ENCODE measurements at regions not wholly inside any gene's neighbourhood (a gene's known extent, or its start where the extent isn't known, plus 50 kb on each side); places are given as distances from the start of the nearest gene placed in this dataset.

- no peaks in the 10 kb centered on the region for H3K27me3 ChIP-seq (ENCODE audit: insufficient read depth, low read length)
- RAD21 ChIA-PET (ENCODE audit: low non-redundant PET in 1 of 2, low total read pairs in 2 of 2, uncharacterized antibody in 2 of 2, unreplicated experiment in 2 of 2): no interaction called here
- BruUV-seq (replicated peaks): no TSS peak
- ATAC-seq: no peak
- no peaks in the 10 kb centered on the region for H3K9me2 ChIP-seq (ENCODE audit: insufficient read depth)
- H4K20me1 ChIP-seq (ENCODE audit: insufficient read depth): no peaks in the 10 kb centered on the region
- CTCF ChIA-PET: no interaction called here
- H3K27ac ChIP-seq (ENCODE audit: low read depth, low read length): no peak overlapping the region
- no peaks in the 10 kb centered on the region for H3K79me2 ChIP-seq (ENCODE audit: insufficient read depth, low read length)
- no peak for DNase-seq (ENCODE audit: low read depth, low spot score)
- intact Hi-C loops (cut with micrococcal nuclease): no loop called here
- TF ChIP-seq, protein P1, sequence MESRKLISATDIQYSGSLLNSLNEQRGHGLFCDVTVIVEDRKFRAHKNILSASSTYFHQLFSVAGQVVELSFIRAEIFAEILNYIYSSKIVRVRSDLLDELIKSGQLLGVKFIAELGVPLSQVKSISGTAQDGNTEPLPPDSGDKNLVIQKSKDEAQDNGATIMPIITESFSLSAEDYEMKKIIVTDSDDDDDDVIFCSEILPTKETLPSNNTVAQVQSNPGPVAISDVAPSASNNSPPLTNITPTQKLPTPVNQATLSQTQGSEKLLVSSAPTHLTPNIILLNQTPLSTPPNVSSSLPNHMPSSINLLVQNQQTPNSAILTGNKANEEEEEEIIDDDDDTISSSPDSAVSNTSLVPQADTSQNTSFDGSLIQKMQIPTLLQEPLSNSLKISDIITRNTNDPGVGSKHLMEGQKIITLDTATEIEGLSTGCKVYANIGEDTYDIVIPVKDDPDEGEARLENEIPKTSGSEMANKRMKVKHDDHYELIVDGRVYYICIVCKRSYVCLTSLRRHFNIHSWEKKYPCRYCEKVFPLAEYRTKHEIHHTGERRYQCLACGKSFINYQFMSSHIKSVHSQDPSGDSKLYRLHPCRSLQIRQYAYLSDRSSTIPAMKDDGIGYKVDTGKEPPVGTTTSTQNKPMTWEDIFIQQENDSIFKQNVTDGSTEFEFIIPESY (IDR thresholded peaks at IDR 0.05; ENCODE audit: extremely low read depth, insufficient replicate concordance, low read length): no peak
- TF ChIP-seq POLR2A (IDR thresholded peaks at IDR 0.05; ENCODE audit: borderline replicate concordance, extremely low read depth, insufficient read depth, insufficient read length): no peak
- TF ChIP-seq POLR2AphosphoS5 (IDR thresholded peaks at IDR 0.05; ENCODE audit: low read depth, low read length): no peak
- no peaks in the 10 kb centered on the region for H3K36me3 ChIP-seq (ENCODE audit: control insufficient read depth in 1 of 2, insufficient read depth in 2 of 2, low read length in 2 of 2)
- H2AFZ ChIP-seq (ENCODE audit: low read depth, low read length, poor library complexity, severe bottlenecking): no peak overlapping the region
- peaks cover 19 to 26% of the 10 kb centered on the region in 2 experiments for H3K4me1 ChIP-seq (ENCODE audit: control insufficient read depth in 1 of 2, insufficient read depth in 2 of 2, low read length in 2 of 2)
- no peak overlapping the region for H3K4me3 ChIP-seq (replicated peaks in 1 of 2; ENCODE audit: low read depth in 1 of 2, low read length in 2 of 2)
- POLR2A ChIA-PET: no interaction called here
- H3K9me3 ChIP-seq (ENCODE audit: control insufficient read depth in 1 of 2, insufficient read depth in 1 of 2, low read depth in 1 of 2, low read length in 2 of 2): no peaks in the 10 kb centered on the region
- H3K4me2 ChIP-seq (ENCODE audit: low read length): no peak overlapping the region
- no peak overlapping the region for H3K9ac ChIP-seq (ENCODE audit: low read length)
These were observed 154.3 kb downstream of the GLUL start for GRCh38 chr1:182237329-182237728.

DNA sequence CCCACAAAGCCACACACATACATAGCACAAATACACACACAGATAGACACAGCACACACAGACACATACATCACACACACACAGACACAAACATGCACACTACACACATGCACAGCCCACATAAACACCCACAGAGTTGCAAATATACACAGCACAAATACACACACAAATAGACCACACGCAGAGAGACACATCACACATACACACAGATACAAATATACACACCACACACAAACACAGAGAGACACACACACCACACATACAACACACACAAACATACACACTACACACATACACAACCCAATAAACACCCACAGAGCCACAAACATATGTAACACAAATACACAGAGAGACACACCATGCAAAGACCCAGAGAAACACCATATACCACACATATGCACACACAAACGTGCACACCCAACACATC is 154.9 kb downstream of the GLUL start:
- H3K9me3 ChIP-seq (ENCODE audit: control insufficient read depth in 1 of 2, insufficient read depth in 1 of 2, low read depth in 1 of 2, low read length in 2 of 2): no peaks in the 10 kb centered on the region
- ATAC-seq (no peak; the same call in 1 of the 2 replicates), DNase-seq (ENCODE audit: low read depth, low spot score) (no peak)
- intact Hi-C loops (cut with micrococcal nuclease): no loop called here
- ChIA-PET RAD21 (ENCODE audit: low non-redundant PET in 1 of 2, low total read pairs in 2 of 2, uncharacterized antibody in 2 of 2, unreplicated experiment in 2 of 2) (no interaction called here), POLR2A (no interaction called here), CTCF (no interaction called here)
- H3K4me2 ChIP-seq (ENCODE audit: low read length): peak overlapping the region; percentile 54
- 0 out of 2 replicates have a peak overlapping the region, but pooled peaks have one; percentile 13 for H3K27ac ChIP-seq (ENCODE audit: low read depth, low read length)
- H3K4me1 ChIP-seq (ENCODE audit: control insufficient read depth in 1 of 2, insufficient read depth in 2 of 2, low read length in 2 of 2): peaks cover 19 to 26% of the 10 kb centered on the region in 2 experiments
- no peaks in the 10 kb centered on the region for H3K36me3 ChIP-seq (ENCODE audit: control insufficient read depth in 1 of 2, insufficient read depth in 2 of 2, low read length in 2 of 2)
- H4K20me1 ChIP-seq (ENCODE audit: insufficient read depth): no peaks in the 10 kb centered on the region
- H3K9me2 ChIP-seq (ENCODE audit: insufficient read depth): no peaks in the 10 kb centered on the region
- H3K4me3 ChIP-seq (replicated peaks in 1 of 2; ENCODE audit: low read depth in 1 of 2, low read length in 2 of 2): no peak overlapping the region
- no TSS peak for BruUV-seq (replicated peaks)
- no peak overlapping the region for H3K9ac ChIP-seq (ENCODE audit: low read length)
- H3K79me2 ChIP-seq (ENCODE audit: insufficient read depth, low read length): no peaks in the 10 kb centered on the region
- no peaks in the 10 kb centered on the region for H3K27me3 ChIP-seq (ENCODE audit: insufficient read depth, low read length)
- no peak for TF ChIP-seq CTCF (IDR thresholded peaks at IDR 0.05 in 2 of 3, conservative IDR thresholded peaks at IDR 0.05 in 1 of 3; ENCODE audit: borderline replicate concordance in 1 of 3, insufficient read depth in 1 of 3, low read depth in 2 of 3, low read length in 2 of 3)
- TF ChIP-seq, protein P2, sequence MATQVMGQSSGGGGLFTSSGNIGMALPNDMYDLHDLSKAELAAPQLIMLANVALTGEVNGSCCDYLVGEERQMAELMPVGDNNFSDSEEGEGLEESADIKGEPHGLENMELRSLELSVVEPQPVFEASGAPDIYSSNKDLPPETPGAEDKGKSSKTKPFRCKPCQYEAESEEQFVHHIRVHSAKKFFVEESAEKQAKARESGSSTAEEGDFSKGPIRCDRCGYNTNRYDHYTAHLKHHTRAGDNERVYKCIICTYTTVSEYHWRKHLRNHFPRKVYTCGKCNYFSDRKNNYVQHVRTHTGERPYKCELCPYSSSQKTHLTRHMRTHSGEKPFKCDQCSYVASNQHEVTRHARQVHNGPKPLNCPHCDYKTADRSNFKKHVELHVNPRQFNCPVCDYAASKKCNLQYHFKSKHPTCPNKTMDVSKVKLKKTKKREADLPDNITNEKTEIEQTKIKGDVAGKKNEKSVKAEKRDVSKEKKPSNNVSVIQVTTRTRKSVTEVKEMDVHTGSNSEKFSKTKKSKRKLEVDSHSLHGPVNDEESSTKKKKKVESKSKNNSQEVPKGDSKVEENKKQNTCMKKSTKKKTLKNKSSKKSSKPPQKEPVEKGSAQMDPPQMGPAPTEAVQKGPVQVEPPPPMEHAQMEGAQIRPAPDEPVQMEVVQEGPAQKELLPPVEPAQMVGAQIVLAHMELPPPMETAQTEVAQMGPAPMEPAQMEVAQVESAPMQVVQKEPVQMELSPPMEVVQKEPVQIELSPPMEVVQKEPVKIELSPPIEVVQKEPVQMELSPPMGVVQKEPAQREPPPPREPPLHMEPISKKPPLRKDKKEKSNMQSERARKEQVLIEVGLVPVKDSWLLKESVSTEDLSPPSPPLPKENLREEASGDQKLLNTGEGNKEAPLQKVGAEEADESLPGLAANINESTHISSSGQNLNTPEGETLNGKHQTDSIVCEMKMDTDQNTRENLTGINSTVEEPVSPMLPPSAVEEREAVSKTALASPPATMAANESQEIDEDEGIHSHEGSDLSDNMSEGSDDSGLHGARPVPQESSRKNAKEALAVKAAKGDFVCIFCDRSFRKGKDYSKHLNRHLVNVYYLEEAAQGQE (IDR thresholded peaks at IDR 0.05; ENCODE audit: low read depth): no peak
- no peak for TF ChIP-seq MAX (IDR thresholded peaks at IDR 0.05)
- TF ChIP-seq SIN3A (IDR thresholded peaks at IDR 0.05; ENCODE audit: low read depth): no peak; the same call in 1 of the 2 replicates
- TF ChIP-seq EZH2phosphoT487 (IDR thresholded peaks at IDR 0.05; ENCODE audit: borderline replicate concordance): no peak
- H2AFZ ChIP-seq (ENCODE audit: low read depth, low read length, poor library complexity, severe bottlenecking): peak overlapping the region; percentile 25

All from HCT116 (cell line).